H9 (cell line): ENCODE measurements at regions not wholly inside any gene's neighbourhood (a gene's known extent, or its start where the extent isn't known, plus 50 kb on each side); places are given as distances from the start of the nearest gene placed in this dataset.
"Not testable (repeated sequence)": the region's sequence is repeated elsewhere in the genome, so short reads cannot be mapped to it uniquely, and the experiment has no call there.

Experiments used
- DNase-seq: peaks from one replicate; pipeline ENCODE4 v3.0.0-alpha.2; 2017
- H2AFZ ChIP-seq: one replicate; pipeline ENCODE4 v1.6.1; 2013; ENCODE audit warnings: mild to moderate bottlenecking, low read length, control low read depth, moderate library complexity
- H2AK5ac ChIP-seq: 2 replicates; pipeline ENCODE4 v1.6.1; 2013; ENCODE audit warnings: low read length, control low read depth, mixed read lengths; ENCODE audit not compliant: insufficient read length
- H2BK120ac ChIP-seq: one replicate; pipeline ENCODE4 v1.6.1; 2013; ENCODE audit warnings: low read depth, mild to moderate bottlenecking, low read length, control low read depth, inconsistent platforms; ENCODE audit not compliant: poor library complexity, severe bottlenecking
- H2BK12ac ChIP-seq: 2 replicates; pipeline ENCODE4 v1.6.1; 2013; ENCODE audit warnings: low read length, control low read depth, mixed read lengths, low read depth; ENCODE audit not compliant: insufficient read length
- H2BK15ac ChIP-seq: 2 replicates; pipeline ENCODE4 v1.6.1; 2013; ENCODE audit warnings: low read depth, low read length, control low read depth
- H2BK20ac ChIP-seq: one replicate; pipeline ENCODE4 v1.6.1; 2013; ENCODE audit warnings: low read depth, mild to moderate bottlenecking, low read length, control low read depth, inconsistent platforms; ENCODE audit not compliant: poor library complexity, severe bottlenecking
- H2BK5ac ChIP-seq: 2 replicates; pipeline ENCODE4 v1.6.1; 2013; ENCODE audit warnings: low read length, control low read depth, mixed read lengths; ENCODE audit not compliant: insufficient read length
- H3K14ac ChIP-seq: 2 replicates; pipeline ENCODE4 v1.6.1; 2013; ENCODE audit warnings: low read length, control low read depth; ENCODE audit not compliant: insufficient read depth
- H3K18ac ChIP-seq: 2 replicates; pipeline ENCODE4 v1.6.1; 2013; ENCODE audit warnings: low read depth, mild to moderate bottlenecking, mixed read lengths, low read length, control low read depth; ENCODE audit not compliant: insufficient read length
- H3K23ac ChIP-seq: 2 replicates; pipeline ENCODE4 v1.6.1; 2013; ENCODE audit warnings: low read length, control low read depth, mixed read lengths, low read depth; ENCODE audit not compliant: insufficient read length
- H3K23me2 ChIP-seq: 2 replicates; pipeline ENCODE4 v1.6.1; 2013; ENCODE audit warnings: low read depth, mild to moderate bottlenecking, mixed read lengths, low read length, control low read depth; ENCODE audit not compliant: insufficient read length, poor library complexity, severe bottlenecking
- H3K27ac ChIP-seq: 2 replicates; pipeline ENCODE4 v1.5.1; 2013; ENCODE audit warnings: low read length, control low read depth, mixed read lengths, low read depth; ENCODE audit not compliant: insufficient read length
- H3K27me3 ChIP-seq: 2 replicates; pipeline ENCODE4 v1.6.1; 2013; ENCODE audit warnings: low read length, control low read depth, inconsistent platforms; ENCODE audit not compliant: insufficient read depth
- H3K4ac ChIP-seq: 2 replicates; pipeline ENCODE4 v1.6.1; 2013; ENCODE audit warnings: low read depth, mild to moderate bottlenecking, control low read depth, inconsistent platforms, low read length, moderate library complexity
- H3K4me1 ChIP-seq: 2 replicates; pipeline ENCODE4 v1.6.1; 2013; ENCODE audit warnings: low read length, control low read depth, inconsistent platforms; ENCODE audit not compliant: insufficient read depth
- H3K4me2 ChIP-seq: 2 replicates; pipeline ENCODE4 v1.6.1; 2013; ENCODE audit warnings: low read length, control low read depth, mixed read lengths; ENCODE audit not compliant: insufficient read length, insufficient read depth
- H3K56ac ChIP-seq: 2 replicates; pipeline ENCODE4 v1.6.1; 2013; ENCODE audit warnings: low read depth, mild to moderate bottlenecking, mixed read lengths, low read length, control low read depth; ENCODE audit not compliant: insufficient read length
- H3K79me1 ChIP-seq: 2 replicates; pipeline ENCODE4 v1.6.1; 2013; ENCODE audit warnings: low read depth, mild to moderate bottlenecking, moderate library complexity, low read length, control low read depth, inconsistent platforms; ENCODE audit not compliant: insufficient read depth, poor library complexity, severe bottlenecking
- H3K79me2 ChIP-seq: 2 replicates; pipeline ENCODE4 v1.6.1; 2013; ENCODE audit warnings: low read length, control low read depth, inconsistent platforms; ENCODE audit not compliant: insufficient read depth
- H3K9ac ChIP-seq: 2 replicates; pipeline ENCODE4 v1.6.1; 2013; ENCODE audit warnings: low read length, control low read depth, mixed read lengths; ENCODE audit not compliant: insufficient read length; ENCODE audit errors: extremely low read depth
- H3K9me3 ChIP-seq: one replicate; pipeline ENCODE4 v1.6.1; 2013; ENCODE audit warnings: low read depth, low read length, inconsistent platforms; ENCODE audit not compliant: control insufficient read depth
- H3T11ph ChIP-seq: one replicate; pipeline ENCODE4 v1.6.1; 2013; ENCODE audit warnings: mild to moderate bottlenecking, low read length, control low read depth, inconsistent platforms
- H4K20me1 ChIP-seq: one replicate; pipeline ENCODE4 v1.6.1; 2013; ENCODE audit not compliant: control insufficient read depth, insufficient read length, insufficient read depth
- H4K5ac ChIP-seq: 2 replicates; pipeline ENCODE4 v1.6.1; 2013; ENCODE audit warnings: low read depth, mild to moderate bottlenecking, mixed read lengths, low read length, control low read depth; ENCODE audit not compliant: insufficient read length
- H4K8ac ChIP-seq: replicated peaks from 2 replicates; pipeline ENCODE4 v1.6.1; 2013; ENCODE audit warnings: low read length, control low read depth, mixed read lengths, low read depth; ENCODE audit not compliant: insufficient read length
- H4K91ac ChIP-seq: 2 replicates; pipeline ENCODE4 v1.6.1; 2013; ENCODE audit warnings: low read depth, mild to moderate bottlenecking, moderate library complexity, mixed read lengths, low read length, control low read depth; ENCODE audit not compliant: insufficient read length
- H3K27ac Mint-ChIP-seq, 3 experiments: 2 replicates in 2 of 3; 3 replicates in 1 of 3; pipeline ENCODE4 v1.8.0; 2020 to 2021; ENCODE audit warnings: mixed read lengths in 3 of 3, mild to moderate bottlenecking in 1 of 3, moderate library complexity in 1 of 3
- H3K27me3 Mint-ChIP-seq: 2 replicates; pipeline ENCODE4 v1.8.0; 2021; ENCODE audit warnings: low read depth, mild to moderate bottlenecking, moderate library complexity, mixed read lengths
- H3K36me3 Mint-ChIP-seq, 3 experiments: 2 replicates in 2 of 3; 3 replicates in 1 of 3; pipeline ENCODE4 v1.8.0; 2020 to 2021; ENCODE audit warnings: low read depth in 3 of 3, mixed read lengths in 3 of 3; ENCODE audit not compliant: insufficient read depth in 1 of 3
- H3K4me1 Mint-ChIP-seq, 2 experiments: 2 replicates each; pipeline ENCODE4 v1.8.0; 2020; ENCODE audit warnings: mixed read lengths in 2 of 2
- H3K4me3 Mint-ChIP-seq, 2 experiments: 2 replicates in 1 of 2; 3 replicates in 1 of 2; pipeline ENCODE4 v1.8.0; 2020 to 2021; ENCODE audit warnings: mild to moderate bottlenecking in 2 of 2, mixed read lengths in 2 of 2, moderate library complexity in 1 of 2
- H3K9me3 Mint-ChIP-seq, 2 experiments: 2 replicates in 1 of 2; 3 replicates in 1 of 2; pipeline ENCODE4 v1.8.0; 2020; ENCODE audit warnings: mild to moderate bottlenecking in 2 of 2, mixed read lengths in 2 of 2, moderate library complexity in 1 of 2
- CTCF ChIP-seq: fragments of 200-600 bp; sonication (generic); conservative IDR thresholded peaks from 3 replicates; pipeline ENCODE4 v1.8.0; 2021; ENCODE audit warnings: antibody characterized with exemption, mild to moderate bottlenecking
- WGBS: extraction: QIAGEN DNeasy Blood & Tissue Kit; methylation state at CpG from one replicate; pipeline ENCODE4 v1.1.7; 2013; ENCODE audit warnings: missing lambda C conversion rate, low lambda C conversion rate, mixed read lengths; ENCODE audit not compliant: insufficient read length; ENCODE audit errors: extremely low coverage; 5-methylcytosine and 5-hydroxymethylcytosine counted together

GRCh38 chr4:149045731-149046130, 603.5 kb upstream of the NR3C2 start:
- Histone ChIP-seq H3K9me3 (no peaks in the 10 kb centered on the region), H4K5ac (no peak overlapping the region), H4K20me1 (no peaks in the 10 kb centered on the region), H3K23me2 (no peaks in the 10 kb centered on the region), H3K27ac (no peak overlapping the region), H3K18ac (no peak overlapping the region), H3K4ac (no peak overlapping the region), H2AFZ (no peak overlapping the region), H3K27me3 (no peaks in the 10 kb centered on the region), H3K79me2 (no peaks in the 10 kb centered on the region), H2BK15ac (no peak overlapping the region), H3K56ac (no peak overlapping the region), H2BK120ac (no peak overlapping the region), H4K91ac (no peak overlapping the region), H3K9ac (no peak overlapping the region), H2AK5ac (no peak overlapping the region), H3K4me2 (no peak overlapping the region), H3K4me1 (no peaks in the 10 kb centered on the region), H3K79me1 (no peaks in the 10 kb centered on the region), H4K8ac (no peak overlapping the region), H2BK5ac (no peak overlapping the region), H2BK20ac (no peak overlapping the region), H3K23ac (no peak overlapping the region), H3K14ac (no peak overlapping the region), H3T11ph (no peak overlapping the region), H2BK12ac (no peak overlapping the region)
- Mint-ChIP-seq H3K27ac (no peak overlapping the region), H3K9me3 (peaks cover 4 to 7% of the 10 kb centered on the region in 2 experiments; a peak in 3 of 5 replicates), H3K4me1 (no peaks in the 10 kb centered on the region), H3K4me3 (no peak overlapping the region), H3K27me3 (no peaks in the 10 kb centered on the region), H3K36me3 (peaks cover 0 to 3% (median 0%) of the 10 kb centered on the region in 3 experiments; a peak in 2 of 7 replicates)
- TF ChIP-seq CTCF, result no peak
- no CpG with 5 or more reads among the region's 3 CpGs for WGBS
- DNase-seq, result no peak

GRCh38 chr4:149039786-149040185, 597.6 kb upstream of the NR3C2 start:
- H3K4me3 Mint-ChIP-seq, H2BK5ac ChIP-seq, H3K23me2 ChIP-seq, H3K23ac ChIP-seq, H2BK120ac ChIP-seq, H3K36me3 Mint-ChIP-seq, H2AFZ ChIP-seq, H3K4me2 ChIP-seq, H3K27ac Mint-ChIP-seq, H3K18ac ChIP-seq, H3K27me3 ChIP-seq, H3K14ac ChIP-seq, DNase-seq, H3K4me1 ChIP-seq, H4K8ac ChIP-seq, H3K79me1 ChIP-seq, H3K9me3 ChIP-seq, H2BK20ac ChIP-seq, H4K20me1 ChIP-seq, H2AK5ac ChIP-seq, H2BK12ac ChIP-seq, H4K5ac ChIP-seq, H3K9ac ChIP-seq, H3K4me1 Mint-ChIP-seq, H2BK15ac ChIP-seq, H3T11ph ChIP-seq, H4K91ac ChIP-seq, H3K79me2 ChIP-seq, H3K56ac ChIP-seq, H3K4ac ChIP-seq, H3K27ac ChIP-seq, H3K27me3 Mint-ChIP-seq: not testable (repeated sequence)
- WGBS, result no CpG with 5 or more reads among the region's 2 CpGs
- H3K9me3 Mint-ChIP-seq, result peaks cover 9 to 16% of the 10 kb centered on the region in 2 experiments
